ENCODE measurements at regions not wholly inside any gene's neighbourhood (a gene's known extent, or its start where the extent isn't known, plus 50 kb on each side); places are given as distances from the start of the nearest gene placed in this dataset.

DNA sequence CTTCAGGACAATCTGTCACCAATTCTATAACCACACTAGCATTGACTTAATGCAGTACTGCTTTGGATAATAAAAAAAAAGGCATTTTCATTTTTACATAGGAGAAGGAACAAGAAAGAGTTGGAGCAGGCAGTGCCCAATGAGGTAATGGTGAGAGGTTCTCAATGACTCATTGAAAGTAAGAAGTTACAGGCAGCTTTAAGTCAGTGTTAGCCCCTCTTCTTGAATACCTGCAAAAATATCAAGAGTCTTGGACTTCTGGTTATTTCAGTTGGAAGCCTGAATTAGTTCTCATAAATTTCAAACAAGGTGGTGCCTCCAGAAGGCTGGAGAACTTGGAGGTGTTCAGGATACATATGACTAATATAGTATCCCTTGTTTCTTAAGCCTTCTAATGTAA, 422.5 kb downstream of the HTR7 start:
- no peak overlapping the region for H3K4me3 ChIP-seq
- H3K36me3 ChIP-seq (replicated peaks in 1 of 2): no peaks in the 10 kb centered on the region
- intact Hi-C loops (cut with DNase I): no loop called here
- DNase-seq: no peak
- TF ChIP-seq POLR2A (IDR thresholded peaks at IDR 0.05): no peak
- TF ChIP-seq, protein P1, sequence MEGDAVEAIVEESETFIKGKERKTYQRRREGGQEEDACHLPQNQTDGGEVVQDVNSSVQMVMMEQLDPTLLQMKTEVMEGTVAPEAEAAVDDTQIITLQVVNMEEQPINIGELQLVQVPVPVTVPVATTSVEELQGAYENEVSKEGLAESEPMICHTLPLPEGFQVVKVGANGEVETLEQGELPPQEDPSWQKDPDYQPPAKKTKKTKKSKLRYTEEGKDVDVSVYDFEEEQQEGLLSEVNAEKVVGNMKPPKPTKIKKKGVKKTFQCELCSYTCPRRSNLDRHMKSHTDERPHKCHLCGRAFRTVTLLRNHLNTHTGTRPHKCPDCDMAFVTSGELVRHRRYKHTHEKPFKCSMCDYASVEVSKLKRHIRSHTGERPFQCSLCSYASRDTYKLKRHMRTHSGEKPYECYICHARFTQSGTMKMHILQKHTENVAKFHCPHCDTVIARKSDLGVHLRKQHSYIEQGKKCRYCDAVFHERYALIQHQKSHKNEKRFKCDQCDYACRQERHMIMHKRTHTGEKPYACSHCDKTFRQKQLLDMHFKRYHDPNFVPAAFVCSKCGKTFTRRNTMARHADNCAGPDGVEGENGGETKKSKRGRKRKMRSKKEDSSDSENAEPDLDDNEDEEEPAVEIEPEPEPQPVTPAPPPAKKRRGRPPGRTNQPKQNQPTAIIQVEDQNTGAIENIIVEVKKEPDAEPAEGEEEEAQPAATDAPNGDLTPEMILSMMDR (IDR thresholded peaks at IDR 0.05): no peak
- H3K27ac ChIP-seq: no peak overlapping the region
- H3K4me1 ChIP-seq (replicated peaks in 1 of 2): no peaks in the 10 kb centered on the region
- H3K27me3 ChIP-seq: no peaks in the 10 kb centered on the region
- H3K9me3 ChIP-seq (replicated peaks in 1 of 3): no peaks in the 10 kb centered on the region

DNA sequence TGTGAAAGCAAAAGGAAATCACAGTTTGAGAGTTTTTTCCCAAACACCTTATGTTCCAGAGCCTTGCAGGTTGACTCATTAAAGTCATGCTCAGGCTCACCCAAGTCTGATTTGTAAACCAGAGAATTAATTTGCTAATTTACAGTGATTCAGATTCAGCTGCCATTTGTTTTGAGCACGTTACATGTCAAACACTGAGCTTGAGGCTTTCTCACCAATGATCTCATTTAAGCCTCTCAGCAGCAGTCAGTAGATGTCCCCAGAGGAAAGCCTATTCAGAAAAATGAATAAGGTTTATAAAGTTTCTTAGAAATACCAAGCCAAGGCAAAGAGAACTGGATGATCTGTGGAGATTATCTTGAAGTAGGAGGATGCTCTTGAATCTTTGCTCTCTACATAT, 420.4 kb downstream of the HTR7 start:
- Histone ChIP-seq H3K4me1 (replicated peaks in 1 of 2) (no peaks in the 10 kb centered on the region), H3K36me3 (replicated peaks in 1 of 2) (no peaks in the 10 kb centered on the region), H3K4me3 (no peak overlapping the region), H3K27ac (no peak overlapping the region), H3K9me3 (replicated peaks in 1 of 3) (no peaks in the 10 kb centered on the region), H3K27me3 (no peaks in the 10 kb centered on the region)
- no peak for DNase-seq
- intact Hi-C loops (cut with DNase I): no loop called here
- TF ChIP-seq, protein P1 (IDR thresholded peaks at IDR 0.05): no peak
- no peak for TF ChIP-seq POLR2A (IDR thresholded peaks at IDR 0.05)
- WGBS, 4 donors: 42 to 73% (median 62%) methylated on average over 1 of the region's 1 CpG

DNA sequence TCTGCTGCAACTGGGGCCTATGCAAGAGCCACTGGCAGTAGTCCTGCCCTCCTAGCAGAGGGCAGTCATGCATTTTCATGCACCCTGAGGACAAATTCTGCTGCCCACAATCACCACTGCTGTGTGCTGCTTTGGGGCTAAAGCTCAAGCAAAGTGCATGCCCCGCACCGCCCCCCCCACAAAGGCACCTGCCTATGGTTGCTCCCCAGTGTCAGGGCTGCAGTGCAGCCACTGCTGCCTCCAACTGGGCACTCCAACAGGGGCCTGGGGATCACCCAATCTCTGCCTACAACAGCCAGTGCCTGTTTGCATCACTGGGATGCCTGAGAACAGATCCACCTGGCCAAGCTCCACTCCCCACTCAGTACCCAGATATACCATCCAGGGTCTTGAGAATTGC, 417.0 kb downstream of the HTR7 start:
- Histone ChIP-seq H3K27ac (no peak overlapping the region), H3K9me3 (replicated peaks in 1 of 3) (peaks cover 0 to 4% (median 0%) of the 10 kb centered on the region in 3 donors), H3K27me3 (no peaks in the 10 kb centered on the region), H3K36me3 (replicated peaks in 1 of 2) (no peaks in the 10 kb centered on the region), H3K4me1 (replicated peaks in 1 of 2) (no peaks in the 10 kb centered on the region), H3K4me3 (no peak overlapping the region)
- 95 to 100% (median 100%) methylated on average over 1 to 2 of the region's 2 CpGs; no CpG with 5 or more reads in 1 of the 4 donors for WGBS, 4 donors
- no peak for DNase-seq
- intact Hi-C loops (cut with DNase I): no loop called here
- TF ChIP-seq, protein P1 (IDR thresholded peaks at IDR 0.05): no peak
- no peak for TF ChIP-seq POLR2A (IDR thresholded peaks at IDR 0.05)

DNA sequence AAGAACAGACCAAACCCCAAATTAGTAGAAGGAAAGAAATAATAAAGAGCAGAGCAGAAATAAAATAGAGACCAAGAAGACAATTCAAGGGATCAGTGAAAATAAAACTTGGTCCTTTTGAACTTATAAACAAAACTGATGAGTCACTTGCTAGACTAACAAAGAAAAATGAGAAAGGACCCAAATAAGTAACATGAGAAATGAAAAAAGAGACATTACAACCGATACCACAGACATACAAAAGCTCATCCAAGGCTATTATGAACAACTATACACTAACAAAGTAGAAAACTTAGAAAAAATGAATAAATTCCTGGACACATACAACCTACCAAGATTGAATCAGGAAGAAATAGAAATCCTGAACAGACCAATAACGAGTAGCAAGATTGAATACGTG, 414.5 kb downstream of the HTR7 start:
- Histone ChIP-seq H3K4me3 (no peak overlapping the region), H3K36me3 (replicated peaks in 1 of 2) (no peaks in the 10 kb centered on the region), H3K27me3 (no peaks in the 10 kb centered on the region), H3K27ac (no peak overlapping the region), H3K9me3 (replicated peaks in 1 of 3) (peaks cover 0 to 4% (median 0%) of the 10 kb centered on the region in 3 donors), H3K4me1 (replicated peaks in 1 of 2) (no peaks in the 10 kb centered on the region)
- DNase-seq: no peak
- 61 to 79% (median 75%) methylated on average over 3 of the region's 3 CpGs for WGBS, 4 donors
- TF ChIP-seq, protein P1 (IDR thresholded peaks at IDR 0.05): no peak
- no peak for TF ChIP-seq POLR2A (IDR thresholded peaks at IDR 0.05)
- intact Hi-C loops (cut with DNase I): no loop called here

Measured in adrenal gland (tissue), 9 donors.